ENCODE measurements at regions not wholly inside any gene's neighbourhood (a gene's known extent, or its start where the extent isn't known, plus 50 kb on each side); places are given as distances from the start of the nearest gene placed in this dataset.

- no peak for TF ChIP-seq POLR2A (IDR thresholded peaks at IDR 0.05)
- TF ChIP-seq CTCF (IDR thresholded peaks at IDR 0.05), result no peak
- TF ChIP-seq EP300 (IDR thresholded peaks at IDR 0.05), result no peak
Observed at GRCh38 chr13:23988546-23989122, 91.3 kb upstream of the C1QTNF9B start.

Measured in stomach (tissue), 4 donors.